ENCODE measurements at regions not wholly inside any gene's neighbourhood (a gene's known extent, or its start where the extent isn't known, plus 50 kb on each side); places are given as distances from the start of the nearest gene placed in this dataset.

- TF ChIP-seq POLR2AphosphoS5 (IDR thresholded peaks at IDR 0.05; ENCODE audit: low read depth, low read length), result no peak
- no peak for TF ChIP-seq TAF1 (IDR thresholded peaks at IDR 0.05; ENCODE audit: low read depth, low read length)
- no peak for TF ChIP-seq POLR2A (IDR thresholded peaks at IDR 0.05; ENCODE audit: low read depth, low read length)
- TF ChIP-seq SPI1 (IDR thresholded peaks at IDR 0.05; ENCODE audit: low read depth, low read length), result no peak
- no peak for TF ChIP-seq PAX5 (IDR thresholded peaks at IDR 0.05; ENCODE audit: insufficient read depth, low read length, severe bottlenecking)
- no peak for TF ChIP-seq POU2F2 (IDR thresholded peaks at IDR 0.05; ENCODE audit: low read depth, low read length)
Measured at GRCh38 chr12:45611495-45611894, 118.0 kb upstream of the ARID2 start.

All from GM12891 (cell line).